Fibroblast of pulmonary artery (primary cell): ENCODE measurements at regions not wholly inside any gene's neighbourhood (a gene's known extent, or its start where the extent isn't known, plus 50 kb on each side); places are given as distances from the start of the nearest gene placed in this dataset.
A peak's percentile ranks its signal among the peaks of the same experiment; 100 is the strongest.

Source experiments
- DNase-seq: peaks from one replicate; pipeline ENCODE4 v3.0.0-alpha.2; 2010; ENCODE audit warnings: low read depth
- H3K4me3 ChIP-seq: replicated peaks from 2 replicates; pipeline ENCODE4 v1.5.1; 2011; ENCODE audit warnings: low read depth, mild to moderate bottlenecking, control low read depth, low read length, moderate library complexity
- CTCF ChIP-seq: IDR thresholded peaks from 2 replicates; pipeline ENCODE4 v1.5.1; 2011; ENCODE audit warnings: mild to moderate bottlenecking, control low read depth, low read length, inconsistent platforms; ENCODE audit errors: missing control alignments

- H3K4me3 ChIP-seq, result no peak overlapping the region
- DNase-seq, result no peak
- TF ChIP-seq CTCF, result peak; percentile 34
These were observed 214.5 kb downstream of the TBX18 start for GRCh38 chr6:84549917-84550316.

- DNase-seq, result no peak
These were observed 217.0 kb downstream of the TBX18 start for GRCh38 chr6:84547341-84547801.

GRCh38 chr6:84546427-84546914 is 217.9 kb downstream of the TBX18 start:
- TF ChIP-seq CTCF, result no peak
- no peak for DNase-seq
- H3K4me3 ChIP-seq, result no peak overlapping the region

More at GRCh38 chr6:84547341-84547801, 217.0 kb downstream of the TBX18 start:
- H3K4me3 ChIP-seq, result no peak overlapping the region
- no peak for TF ChIP-seq CTCF

GRCh38 chr6:84539122-84539856 is 225.1 kb downstream of the TBX18 start:
- H3K4me3 ChIP-seq, result no peak overlapping the region
- no peak for TF ChIP-seq CTCF
- no peak for DNase-seq

- peak; percentile 23 for DNase-seq
- no peak overlapping the region for H3K4me3 ChIP-seq
- TF ChIP-seq CTCF, result no peak
These were observed 227.3 kb downstream of the TBX18 start for GRCh38 chr6:84536885-84537638.

GRCh38 chr6:84528201-84528600 is 236.2 kb downstream of the TBX18 start:
- DNase-seq, result no peak
- TF ChIP-seq CTCF, result no peak
- H3K4me3 ChIP-seq, result no peak overlapping the region
